Activated naive CD4-positive, alpha-beta T cell treated with anti-CD3 and anti-CD28 coated beads, Interleukin-2, amount 50 U/mL, for 72 hours (primary cell): ENCODE measurements at regions not wholly inside any gene's neighbourhood (a gene's known extent, or its start where the extent isn't known, plus 50 kb on each side); places are given as distances from the start of the nearest gene placed in this dataset.
"Not testable (repeated sequence)": the region's sequence is repeated elsewhere in the genome, so short reads cannot be mapped to it uniquely, and the experiment has no call there.

ENCODE experiments used
- ATAC-seq, 2 donors: fragments of 150-1000 bp; cut with Tn5 transposase; 2 replicates each; pipeline ENCODE4 v1.10.0; 2021; ENCODE audit warnings: mild to moderate bottlenecking in 2 of 2, moderate library complexity in 2 of 2
- DNase-seq, 2 donors: peaks; one replicate each; pipeline ENCODE4 v3.0.0; 2021 to 2022; ENCODE audit warnings: low spot score in 2 of 2
- H3K27ac Mint-ChIP-seq, 2 donors: one replicate each; pipeline ENCODE4 v1.8.0; 2022; ENCODE audit warnings: mild to moderate bottlenecking in 2 of 2, mixed read lengths in 2 of 2
- H3K36me3 Mint-ChIP-seq, 2 donors: one replicate each; pipeline ENCODE4 v1.8.0; 2022; ENCODE audit warnings: mixed read lengths in 2 of 2
- H3K9me3 Mint-ChIP-seq, 2 donors: one replicate each; pipeline ENCODE4 v1.8.0; 2022; ENCODE audit warnings: mixed read lengths in 2 of 2

- no peaks in the 10 kb centered on the region for H3K36me3 Mint-ChIP-seq
- H3K9me3 Mint-ChIP-seq, result no peaks in the 10 kb centered on the region
- DNase-seq, result no peak
- H3K27ac Mint-ChIP-seq, result no peak overlapping the region
- ATAC-seq, result no peak
These were observed 112.5 kb downstream of the EFEMP1 start for GRCh38 chr2:55811048-55811447.

- no peak for DNase-seq
- no peak overlapping the region for H3K27ac Mint-ChIP-seq
- no peak for ATAC-seq
- H3K36me3 Mint-ChIP-seq, result no peaks in the 10 kb centered on the region
- H3K9me3 Mint-ChIP-seq, result no peaks in the 10 kb centered on the region
These were observed 113.0 kb downstream of the EFEMP1 start for GRCh38 chr2:55810622-55811020.

GRCh38 chr2:55809875-55810621 is 113.5 kb downstream of the EFEMP1 start:
- DNase-seq (no peak), ATAC-seq (no peak)
- H3K27ac Mint-ChIP-seq, result no peak overlapping the region
- no peaks in the 10 kb centered on the region for H3K36me3 Mint-ChIP-seq
- H3K9me3 Mint-ChIP-seq, result no peaks in the 10 kb centered on the region

- H3K27ac Mint-ChIP-seq, result no peak overlapping the region
- no peaks in the 10 kb centered on the region for H3K9me3 Mint-ChIP-seq
- no peak for DNase-seq
- H3K36me3 Mint-ChIP-seq, result no peaks in the 10 kb centered on the region
- ATAC-seq, result no peak
These were observed 114.3 kb upstream of the PNPT1 start for GRCh38 chr2:55807900-55808299.

GRCh38 chr2:55805686-55806085 is 112.0 kb upstream of the PNPT1 start:
- no peaks in the 10 kb centered on the region for H3K9me3 Mint-ChIP-seq
- H3K27ac Mint-ChIP-seq, result no peak overlapping the region
- H3K36me3 Mint-ChIP-seq, result no peaks in the 10 kb centered on the region
- DNase-seq (no peak), ATAC-seq (no peak)

- no peaks in the 10 kb centered on the region for H3K9me3 Mint-ChIP-seq
- DNase-seq, result no peak
- no peak overlapping the region for H3K27ac Mint-ChIP-seq
- ATAC-seq, result no peak
- H3K36me3 Mint-ChIP-seq, result no peaks in the 10 kb centered on the region
These were observed 110.9 kb upstream of the PNPT1 start for GRCh38 chr2:55804535-55804934.

GRCh38 chr2:55802067-55802466 is 108.4 kb upstream of the PNPT1 start:
- DNase-seq (no peak), ATAC-seq (no peak)
- no peaks in the 10 kb centered on the region for H3K36me3 Mint-ChIP-seq
- no peaks in the 10 kb centered on the region for H3K9me3 Mint-ChIP-seq
- no peak overlapping the region for H3K27ac Mint-ChIP-seq

- no peak for DNase-seq
- no peak for ATAC-seq
- Mint-ChIP-seq H3K36me3 (no peaks in the 10 kb centered on the region), H3K27ac (no peak overlapping the region), H3K9me3 (no peaks in the 10 kb centered on the region)
These were observed 107.8 kb upstream of the PNPT1 start for GRCh38 chr2:55801436-55801835.

- DNase-seq, H3K36me3 Mint-ChIP-seq, H3K27ac Mint-ChIP-seq, ATAC-seq, H3K9me3 Mint-ChIP-seq: not testable (repeated sequence)
These were observed 106.0 kb upstream of the PNPT1 start for GRCh38 chr2:55799624-55800023.

- no peak overlapping the region for H3K27ac Mint-ChIP-seq
- DNase-seq (no peak), ATAC-seq (no peak)
- peaks cover 5% of the 10 kb centered on the region in 2 donors for H3K9me3 Mint-ChIP-seq
- peaks cover 0 to 12% of the 10 kb centered on the region in 2 donors for H3K36me3 Mint-ChIP-seq
These were observed 102.5 kb upstream of the PNPT1 start for GRCh38 chr2:55796121-55796520.

- peaks cover 0 to 12% of the 10 kb centered on the region in 2 donors for H3K36me3 Mint-ChIP-seq
- not testable (repeated sequence) for ATAC-seq, H3K9me3 Mint-ChIP-seq, H3K27ac Mint-ChIP-seq, DNase-seq
These were observed 100.0 kb upstream of the PNPT1 start for GRCh38 chr2:55793602-55794001.

- peaks cover 0 to 5% of the 10 kb centered on the region in 2 donors for H3K9me3 Mint-ChIP-seq
- no peak overlapping the region for H3K27ac Mint-ChIP-seq
- H3K36me3 Mint-ChIP-seq, result no peaks in the 10 kb centered on the region
- no peak for DNase-seq
- no peak for ATAC-seq
These were observed 92.6 kb upstream of the PNPT1 start for GRCh38 chr2:55786280-55786679.

- not testable (repeated sequence) for DNase-seq, H3K27ac Mint-ChIP-seq
These were observed 90.1 kb upstream of the PNPT1 start for GRCh38 chr2:55783751-55784150.

GRCh38 chr2:55782528-55783173 is 89.0 kb upstream of the PNPT1 start:
- DNase-seq, result no peak
- Mint-ChIP-seq H3K27ac (no peak overlapping the region), H3K36me3 (no peaks in the 10 kb centered on the region), H3K9me3 (peaks cover 0 to 5% of the 10 kb centered on the region in 2 donors)
- ATAC-seq, result no peak

More at GRCh38 chr2:55783751-55784150, 90.1 kb upstream of the PNPT1 start:
- H3K36me3 Mint-ChIP-seq, ATAC-seq, H3K9me3 Mint-ChIP-seq: not testable (repeated sequence)

GRCh38 chr2:55781542-55781941 is 87.9 kb upstream of the PNPT1 start:
- DNase-seq, result no peak
- Mint-ChIP-seq H3K36me3 (no peaks in the 10 kb centered on the region), H3K9me3 (peaks cover 0 to 5% of the 10 kb centered on the region in 2 donors), H3K27ac (no peak overlapping the region)
- ATAC-seq, result no peak

- Mint-ChIP-seq H3K9me3 (peaks cover 0 to 4% of the 10 kb centered on the region in 2 donors), H3K27ac (no peak overlapping the region), H3K36me3 (no peaks in the 10 kb centered on the region)
- no peak for ATAC-seq
- DNase-seq, result no peak
These were observed 87.1 kb upstream of the PNPT1 start for GRCh38 chr2:55780697-55781096.

GRCh38 chr2:55779459-55780421 is 86.1 kb upstream of the PNPT1 start:
- Mint-ChIP-seq H3K9me3 (no peaks in the 10 kb centered on the region), H3K36me3 (no peaks in the 10 kb centered on the region), H3K27ac (no peak overlapping the region)
- no peak for ATAC-seq
- no peak for DNase-seq
